CD14-positive monocyte (primary cell): ENCODE measurements at regions not wholly inside any gene's neighbourhood (a gene's known extent, or its start where the extent isn't known, plus 50 kb on each side); places are given as distances from the start of the nearest gene placed in this dataset.
"Not testable (repeated sequence)": the region's sequence is repeated elsewhere in the genome, so short reads cannot be mapped to it uniquely, and the experiment has no call there.

Experiments
- DNase-seq, 3 donors: peaks; one replicate each; pipeline ENCODE4 v3.0.0-alpha.2; 2011 to 2022
- H2AFZ ChIP-seq: 2 replicates; pipeline ENCODE4 v1.6.0; 2012; ENCODE audit warnings: mild to moderate bottlenecking, low read depth, low read length, inconsistent platforms; ENCODE audit not compliant: insufficient read depth, poor library complexity, severe bottlenecking
- H3K27ac ChIP-seq, 2 donors: 1 replicate in 1 of 2; 2 replicates in 1 of 2; pipeline ENCODE4 v1.5.1; 2012 to 2013; ENCODE audit warnings: low read length in 2 of 2, control low read depth in 1 of 2, inconsistent platforms in 1 of 2, low read depth in 1 of 2, mild to moderate bottlenecking in 1 of 2
- H3K27me3 ChIP-seq, 2 donors: one replicate each; pipeline versions ENCODE4 v1.6.0 to v1.6.1; 2011 to 2013; ENCODE audit warnings: low read length in 2 of 2; ENCODE audit not compliant: control insufficient read depth in 2 of 2, insufficient read depth in 2 of 2
- H3K36me3 ChIP-seq, 2 donors: replicated peaks in 1 of 2; 1 replicate in 1 of 2; 2 replicates in 1 of 2; pipeline versions ENCODE4 v1.5.1 to v1.6.1; 2012 to 2013; ENCODE audit warnings: low read length in 2 of 2, control low read depth in 1 of 2, inconsistent platforms in 1 of 2, mild to moderate bottlenecking in 1 of 2; ENCODE audit not compliant: insufficient read depth in 2 of 2, control insufficient read depth in 1 of 2
- H3K4me1 ChIP-seq, 2 donors: 1 replicate in 1 of 2; 2 replicates in 1 of 2; pipeline versions ENCODE4 v1.5.1 to v1.6.1; 2012 to 2013; ENCODE audit warnings: low read length in 2 of 2, control low read depth in 1 of 2, inconsistent platforms in 1 of 2, mild to moderate bottlenecking in 1 of 2, moderate library complexity in 1 of 2; ENCODE audit not compliant: insufficient read depth in 2 of 2, control insufficient read depth in 1 of 2
- H3K4me2 ChIP-seq: replicated peaks from 2 replicates; pipeline ENCODE3; 2012; ENCODE audit warnings: low read length, moderate library complexity, mild to moderate bottlenecking; ENCODE audit not compliant: poor library complexity, severe bottlenecking; ENCODE audit errors: extremely low read depth
- H3K4me3 ChIP-seq, 3 experiments: fragments of 200-600 bp in 1 of 3; sonication (generic) in 1 of 3; replicated peaks in 1 of 3; 1 replicate in 2 of 3; 2 replicates in 1 of 3; pipeline ENCODE4 v1.5.1; 2011 to 2013; ENCODE audit warnings: low read length in 3 of 3, mild to moderate bottlenecking in 3 of 3, control low read depth in 2 of 3, low read depth in 2 of 3, inconsistent platforms in 1 of 3, moderate library complexity in 1 of 3
- H3K79me2 ChIP-seq: 2 replicates; pipeline ENCODE4 v1.6.0; 2012; ENCODE audit warnings: mild to moderate bottlenecking, control low read depth, inconsistent platforms, low read length, moderate library complexity; ENCODE audit not compliant: insufficient read depth
- H3K9ac ChIP-seq: 2 replicates; pipeline ENCODE4 v1.6.0; 2017; ENCODE audit warnings: low read length, mild to moderate bottlenecking; ENCODE audit not compliant: insufficient read depth, poor library complexity, severe bottlenecking
- H3K9me3 ChIP-seq, 2 donors: replicated peaks in 1 of 2; 1 replicate in 1 of 2; 2 replicates in 1 of 2; pipeline versions ENCODE4 v1.5.1 to v1.6.1; 2012 to 2013; ENCODE audit warnings: low read length in 2 of 2, control low read depth in 1 of 2; ENCODE audit not compliant: control insufficient read depth in 1 of 2, insufficient read depth in 1 of 2
- H4K20me1 ChIP-seq: 2 replicates; pipeline ENCODE4 v1.6.0; 2012; ENCODE audit warnings: mild to moderate bottlenecking, low read length, control low read depth, moderate library complexity; ENCODE audit not compliant: insufficient read depth
- H3K27ac Mint-ChIP-seq, 7 donors: one replicate each; pipeline ENCODE4 v1.8.0; 2020; ENCODE audit warnings: mild to moderate bottlenecking in 7 of 7, mixed read lengths in 7 of 7, moderate library complexity in 6 of 7, inconsistent platforms in 2 of 7
- H3K27me3 Mint-ChIP-seq, 3 donors: one replicate each; pipeline ENCODE4 v1.8.0; 2021 to 2022; ENCODE audit warnings: low read depth in 3 of 3, mild to moderate bottlenecking in 3 of 3, mixed read lengths in 3 of 3, moderate library complexity in 3 of 3, inconsistent platforms in 1 of 3
- H3K36me3 Mint-ChIP-seq, 2 donors: one replicate each; pipeline ENCODE4 v1.8.0; 2020; ENCODE audit warnings: mixed read lengths in 2 of 2, inconsistent platforms in 1 of 2, mild to moderate bottlenecking in 1 of 2
- H3K4me1 Mint-ChIP-seq: one replicate; pipeline ENCODE4 v1.8.0; 2020; ENCODE audit warnings: mild to moderate bottlenecking, mixed read lengths
- H3K4me3 Mint-ChIP-seq, 2 donors: one replicate each; pipeline ENCODE4 v1.8.0; 2020; ENCODE audit warnings: mild to moderate bottlenecking in 2 of 2, mixed read lengths in 2 of 2, moderate library complexity in 1 of 2
- H3K9me3 Mint-ChIP-seq, 7 donors: one replicate each; pipeline ENCODE4 v1.8.0; 2020 to 2022; ENCODE audit warnings: mixed read lengths in 7 of 7, mild to moderate bottlenecking in 6 of 7, moderate library complexity in 6 of 7, inconsistent platforms in 2 of 7
- WGBS: methylation state at CpG from one replicate; pipeline ENCODE4 v1.1.5; 2013; ENCODE audit warnings: missing lambda C conversion rate; ENCODE audit not compliant: insufficient coverage; 5-methylcytosine and 5-hydroxymethylcytosine counted together
- intact Hi-C, 2 donors: fragments of 100-400 bp; cut with micrococcal nuclease; formaldehyde crosslinking; loops; one replicate each; pipeline versions ENCODE4 v1.15.0 to v1.15.1; 2023
- TF ChIP-seq, protein P1 (sequence below): fragments of 200-600 bp; IDR thresholded peaks from one replicate; pipeline ENCODE4 v1.8.0; 2022; ENCODE audit warnings: antibody characterized with exemption, mild to moderate bottlenecking

- Histone ChIP-seq H3K4me2 (no peak overlapping the region), H3K27ac (no peak overlapping the region), H3K4me3 (no peak overlapping the region), H2AFZ (no peak overlapping the region), H3K27me3 (no peaks in the 10 kb centered on the region), H3K4me1 (no peaks in the 10 kb centered on the region), H3K36me3 (no peaks in the 10 kb centered on the region), H3K79me2 (no peaks in the 10 kb centered on the region), H3K9ac (no peak overlapping the region), H3K9me3 (no peaks in the 10 kb centered on the region), H4K20me1 (no peaks in the 10 kb centered on the region)
- H3K27me3 Mint-ChIP-seq: peaks cover 0 to 3% (median 1%) of the 10 kb centered on the region in 3 donors
- H3K27ac Mint-ChIP-seq: no peak overlapping the region
- H3K36me3 Mint-ChIP-seq: no peaks in the 10 kb centered on the region
- intact Hi-C loops: no loop called here
- H3K4me3 Mint-ChIP-seq: no peak overlapping the region
- peaks cover 2 to 9% (median 6%) of the 10 kb centered on the region in 7 donors for H3K9me3 Mint-ChIP-seq
- TF ChIP-seq, protein P1, sequence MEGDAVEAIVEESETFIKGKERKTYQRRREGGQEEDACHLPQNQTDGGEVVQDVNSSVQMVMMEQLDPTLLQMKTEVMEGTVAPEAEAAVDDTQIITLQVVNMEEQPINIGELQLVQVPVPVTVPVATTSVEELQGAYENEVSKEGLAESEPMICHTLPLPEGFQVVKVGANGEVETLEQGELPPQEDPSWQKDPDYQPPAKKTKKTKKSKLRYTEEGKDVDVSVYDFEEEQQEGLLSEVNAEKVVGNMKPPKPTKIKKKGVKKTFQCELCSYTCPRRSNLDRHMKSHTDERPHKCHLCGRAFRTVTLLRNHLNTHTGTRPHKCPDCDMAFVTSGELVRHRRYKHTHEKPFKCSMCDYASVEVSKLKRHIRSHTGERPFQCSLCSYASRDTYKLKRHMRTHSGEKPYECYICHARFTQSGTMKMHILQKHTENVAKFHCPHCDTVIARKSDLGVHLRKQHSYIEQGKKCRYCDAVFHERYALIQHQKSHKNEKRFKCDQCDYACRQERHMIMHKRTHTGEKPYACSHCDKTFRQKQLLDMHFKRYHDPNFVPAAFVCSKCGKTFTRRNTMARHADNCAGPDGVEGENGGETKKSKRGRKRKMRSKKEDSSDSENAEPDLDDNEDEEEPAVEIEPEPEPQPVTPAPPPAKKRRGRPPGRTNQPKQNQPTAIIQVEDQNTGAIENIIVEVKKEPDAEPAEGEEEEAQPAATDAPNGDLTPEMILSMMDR: no peak
- no peaks in the 10 kb centered on the region for H3K4me1 Mint-ChIP-seq
- WGBS: no CpG with 5 or more reads among the region's 1 CpG
- no peak for DNase-seq
Observed at GRCh38 chr9:2396622-2397285, 224.8 kb upstream of the VLDLR start.

DNA sequence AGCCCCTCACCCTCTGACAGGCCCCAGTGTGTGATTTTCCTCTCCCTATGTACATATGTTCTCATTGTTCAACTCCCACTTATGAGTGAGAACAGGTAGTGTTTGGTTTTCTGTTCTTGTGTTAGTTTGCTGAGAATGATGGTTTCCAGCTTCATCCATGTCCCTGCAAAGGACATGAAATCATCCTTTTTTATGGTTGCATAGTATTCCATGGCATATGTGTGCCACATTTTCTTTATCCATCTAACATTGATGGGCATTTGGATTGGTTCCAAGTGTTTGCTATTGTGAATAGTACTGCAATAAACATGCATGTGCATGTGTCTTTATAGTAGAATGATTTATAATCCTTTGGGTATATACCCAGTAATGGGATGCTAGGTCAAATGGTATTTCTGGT lies 223.7 kb upstream of the VLDLR start:
- H3K4me3 Mint-ChIP-seq, H3K9ac ChIP-seq, H3K79me2 ChIP-seq, H3K27me3 ChIP-seq, H3K9me3 ChIP-seq, H3K36me3 Mint-ChIP-seq, H3K4me3 ChIP-seq, H2AFZ ChIP-seq, intact Hi-C loops, DNase-seq, H3K27ac Mint-ChIP-seq, H3K4me2 ChIP-seq, H3K36me3 ChIP-seq, H4K20me1 ChIP-seq, H3K27ac ChIP-seq, H3K4me1 Mint-ChIP-seq, H3K4me1 ChIP-seq, H3K27me3 Mint-ChIP-seq: not testable (repeated sequence)
- H3K9me3 Mint-ChIP-seq: peaks cover 6 to 12% (median 11%) of the 10 kb centered on the region in 7 donors

- WGBS: no CpG with 5 or more reads among the region's 3 CpGs
- H3K27me3 ChIP-seq, H3K9ac ChIP-seq, H3K4me1 Mint-ChIP-seq, H3K4me1 ChIP-seq, H3K4me3 ChIP-seq, H3K4me2 ChIP-seq, H3K27me3 Mint-ChIP-seq, H3K36me3 ChIP-seq, H4K20me1 ChIP-seq, H3K79me2 ChIP-seq, H3K4me3 Mint-ChIP-seq, H3K27ac Mint-ChIP-seq, intact Hi-C loops, H2AFZ ChIP-seq, DNase-seq, H3K27ac ChIP-seq, H3K36me3 Mint-ChIP-seq: not testable (repeated sequence)
- peaks cover 11 to 13% of the 10 kb centered on the region in 2 donors for H3K9me3 ChIP-seq
- peaks cover 18 to 31% (median 21%) of the 10 kb centered on the region in 7 donors for H3K9me3 Mint-ChIP-seq
Observed at GRCh38 chr9:2401746-2402145, 219.8 kb upstream of the VLDLR start.
